B cell (primary cell): ENCODE measurements at regions not wholly inside any gene's neighbourhood (a gene's known extent, or its start where the extent isn't known, plus 50 kb on each side); places are given as distances from the start of the nearest gene placed in this dataset.

Experiments
- ATAC-seq: fragments of 200-7000 bp; cut with Tn5 transposase; one replicate; pipeline ENCODE4 v1.10.0; 2021; ENCODE audit warnings: low read depth, mild to moderate bottlenecking, moderate number of reproducible peaks, moderate library complexity
- CTCF ChIA-PET: fragments of 350-600 bp; sonication (Branson Sonifier 250); formaldehyde crosslinking; loops from one replicate; lab custom pipeline; 2021; ENCODE audit warnings: antibody characterized with exemption, inconsistent platforms; lab: Charles Lee
- POLR2A ChIA-PET: fragments of 350-600 bp; sonication (Branson Sonifier 250); formaldehyde crosslinking; loops from one replicate; lab custom pipeline; 2021; ENCODE audit warnings: antibody characterized with exemption; lab: Charles Lee
- DNase-seq: peaks from one replicate; pipeline ENCODE4 v3.0.0; 2013
- H2AFZ ChIP-seq: 2 replicates; pipeline ENCODE4 v1.6.1; 2012; ENCODE audit warnings: mild to moderate bottlenecking, low read depth, low read length; ENCODE audit not compliant: insufficient read depth, poor library complexity, severe bottlenecking
- H3K27ac ChIP-seq, 2 donors: 1 replicate in 1 of 2; 2 replicates in 1 of 2; pipeline ENCODE4 v1.5.1; 2012 to 2013; ENCODE audit warnings: low read length in 2 of 2, mild to moderate bottlenecking in 2 of 2, moderate library complexity in 1 of 2
- H3K27me3 ChIP-seq, 4 experiments: fragments of 200-600 bp in 1 of 4; sonication (generic) in 1 of 4; replicated peaks in 1 of 4; 1 replicate in 2 of 4; 2 replicates in 2 of 4; pipeline versions ENCODE4 v1.6.1 to v1.7.0; 2013 to 2016; ENCODE audit warnings: low read length in 3 of 4, mild to moderate bottlenecking in 2 of 4, mixed read lengths in 1 of 4, moderate library complexity in 1 of 4; ENCODE audit not compliant: insufficient read depth in 4 of 4, control insufficient read depth in 3 of 4; ENCODE audit errors: control extremely low read depth in 1 of 4
- H3K36me3 ChIP-seq, 2 experiments: replicated peaks in 1 of 2; 1 replicate in 1 of 2; 2 replicates in 1 of 2; pipeline versions ENCODE4 v1.6.1 to v1.7.1; 2013; ENCODE audit warnings: low read length in 1 of 2; ENCODE audit not compliant: insufficient read depth in 2 of 2, control insufficient read depth in 1 of 2; ENCODE audit errors: control extremely low read depth in 1 of 2, extremely low read depth in 1 of 2
- H3K4me1 ChIP-seq, 2 donors: fragments of 200-600 bp in 1 of 2; sonication (generic) in 1 of 2; 1 replicate in 1 of 2; 2 replicates in 1 of 2; pipeline versions ENCODE4 v1.5.1 to v1.6.1; 2013 to 2017; ENCODE audit warnings: low read length in 2 of 2; ENCODE audit not compliant: control insufficient read depth in 2 of 2, insufficient read depth in 2 of 2
- H3K4me2 ChIP-seq: replicated peaks from 2 replicates; pipeline ENCODE3; 2012; ENCODE audit warnings: mild to moderate bottlenecking, low read depth, low read length; ENCODE audit not compliant: poor library complexity, severe bottlenecking
- H3K4me3 ChIP-seq, 5 experiments: fragments of 200-600 bp in 1 of 5; sonication (generic) in 1 of 5; 1 replicate in 3 of 5; 2 replicates in 2 of 5; pipeline versions ENCODE4 v1.5.1 to v1.7.0; 2011 to 2016; ENCODE audit warnings: low read length in 4 of 5, mild to moderate bottlenecking in 4 of 5, low read depth in 2 of 5, control low read depth in 1 of 5, moderate library complexity in 1 of 5; ENCODE audit not compliant: insufficient read depth in 1 of 5; ENCODE audit errors: control extremely low read depth in 1 of 5, extremely low read depth in 1 of 5
- H3K79me2 ChIP-seq: fragments of 200-600 bp; sonication (generic); one replicate; pipeline ENCODE4 v1.6.0; 2016; ENCODE audit warnings: low read length; ENCODE audit not compliant: control insufficient read depth, insufficient read depth
- H3K9ac ChIP-seq: fragments of 200-600 bp; sonication (generic); 2 replicates; pipeline ENCODE4 v1.6.1; 2017; ENCODE audit warnings: mild to moderate bottlenecking, low read length, moderate library complexity
- H3K9me3 ChIP-seq, 3 donors: one replicate each; pipeline versions ENCODE4 v1.6.1 to v1.7.1; 2013; ENCODE audit warnings: low read length in 2 of 3; ENCODE audit not compliant: control insufficient read depth in 2 of 3, insufficient read depth in 1 of 3; ENCODE audit errors: control extremely low read depth in 1 of 3
- H4K20me1 ChIP-seq: 2 replicates; pipeline ENCODE4 v1.6.0; 2012; ENCODE audit warnings: mild to moderate bottlenecking, low read length; ENCODE audit not compliant: insufficient read depth, control insufficient read depth, poor library complexity, severe bottlenecking
- H3K27ac Mint-ChIP-seq: one replicate; pipeline ENCODE4 v1.8.0; 2021; ENCODE audit warnings: mixed read lengths
- H3K27me3 Mint-ChIP-seq: one replicate; pipeline ENCODE4 v1.8.0; 2021; ENCODE audit warnings: mixed read lengths
- H3K4me1 Mint-ChIP-seq: one replicate; pipeline ENCODE4 v1.8.0; 2021; ENCODE audit warnings: mixed read lengths
- H3K4me3 Mint-ChIP-seq: one replicate; pipeline ENCODE4 v1.8.0; 2021; ENCODE audit warnings: mixed read lengths
- H3K9me3 Mint-ChIP-seq: one replicate; pipeline ENCODE4 v1.8.0; 2022; ENCODE audit warnings: mixed read lengths; ENCODE audit not compliant: insufficient read depth
- EZH2 ChIP-seq: IDR thresholded peaks from 2 replicates; pipeline ENCODE4 v1.6.1; 2012; ENCODE audit warnings: borderline replicate concordance, low read depth, mild to moderate bottlenecking, moderate library complexity, low read length; ENCODE audit not compliant: insufficient read depth, poor library complexity, severe bottlenecking
- WGBS: methylation state at CpG from one replicate; pipeline ENCODE4 v1.1.5; 2013; ENCODE audit warnings: missing lambda C conversion rate; ENCODE audit not compliant: insufficient coverage; 5-methylcytosine and 5-hydroxymethylcytosine counted together
- intact Hi-C: fragments of 100-400 bp; cut with micrococcal nuclease; formaldehyde crosslinking; loops from one replicate; pipeline ENCODE4 v1.10.0; 2022
- TF ChIP-seq, protein P1 (sequence below): fragments of 200-600 bp; IDR thresholded peaks from one replicate; pipeline ENCODE4 v1.8.0; 2022; ENCODE audit warnings: antibody characterized with exemption, mild to moderate bottlenecking

DNA sequence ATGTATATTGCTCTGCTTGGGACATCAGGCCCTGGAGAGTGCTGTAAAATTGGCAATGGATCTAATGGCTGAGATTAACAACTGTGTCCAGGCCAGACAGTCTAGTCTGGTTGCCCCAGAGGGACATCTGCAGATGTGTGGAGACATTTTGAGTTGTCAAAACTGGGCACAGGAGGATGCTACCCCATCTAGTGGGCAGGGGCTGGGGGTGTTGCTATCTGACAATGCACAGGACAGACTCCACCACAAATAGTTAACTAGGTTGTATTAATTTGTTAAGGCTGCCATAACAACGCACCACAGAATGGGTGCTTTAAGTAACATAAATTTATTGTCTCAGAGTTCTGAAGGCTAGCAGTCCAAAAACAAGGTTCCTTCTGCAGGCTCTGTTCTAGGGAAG is 302.5 kb upstream of the AMIGO2 start:
- no peak overlapping the region for H3K9ac ChIP-seq
- POLR2A ChIA-PET: interaction anchor here (0.7 kb wide), 1 partner anchor 429 kb away, joined by 6 read pairs; no protein-coding TSS in a partner anchor
- peaks cover 0 to 4% (median 0%) of the 10 kb centered on the region in 3 donors for H3K9me3 ChIP-seq
- intact Hi-C loops: no loop called here
- no peak for DNase-seq
- no peak overlapping the region for H3K4me3 ChIP-seq
- H3K27ac ChIP-seq: no peak overlapping the region
- peaks cover 51% of the 10 kb centered on the region for H3K4me1 Mint-ChIP-seq
- TF ChIP-seq, protein P1, sequence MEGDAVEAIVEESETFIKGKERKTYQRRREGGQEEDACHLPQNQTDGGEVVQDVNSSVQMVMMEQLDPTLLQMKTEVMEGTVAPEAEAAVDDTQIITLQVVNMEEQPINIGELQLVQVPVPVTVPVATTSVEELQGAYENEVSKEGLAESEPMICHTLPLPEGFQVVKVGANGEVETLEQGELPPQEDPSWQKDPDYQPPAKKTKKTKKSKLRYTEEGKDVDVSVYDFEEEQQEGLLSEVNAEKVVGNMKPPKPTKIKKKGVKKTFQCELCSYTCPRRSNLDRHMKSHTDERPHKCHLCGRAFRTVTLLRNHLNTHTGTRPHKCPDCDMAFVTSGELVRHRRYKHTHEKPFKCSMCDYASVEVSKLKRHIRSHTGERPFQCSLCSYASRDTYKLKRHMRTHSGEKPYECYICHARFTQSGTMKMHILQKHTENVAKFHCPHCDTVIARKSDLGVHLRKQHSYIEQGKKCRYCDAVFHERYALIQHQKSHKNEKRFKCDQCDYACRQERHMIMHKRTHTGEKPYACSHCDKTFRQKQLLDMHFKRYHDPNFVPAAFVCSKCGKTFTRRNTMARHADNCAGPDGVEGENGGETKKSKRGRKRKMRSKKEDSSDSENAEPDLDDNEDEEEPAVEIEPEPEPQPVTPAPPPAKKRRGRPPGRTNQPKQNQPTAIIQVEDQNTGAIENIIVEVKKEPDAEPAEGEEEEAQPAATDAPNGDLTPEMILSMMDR: no peak
- TF ChIP-seq EZH2: no peak
- H3K4me2 ChIP-seq: no peak overlapping the region
- H3K27me3 Mint-ChIP-seq: no peaks in the 10 kb centered on the region
- CTCF ChIA-PET: interaction anchor here (6.1 kb wide), 1 partner anchor 13 kb away, joined by 49 read pairs; no protein-coding TSS in a partner anchor
- H3K36me3 ChIP-seq: no peaks in the 10 kb centered on the region
- H3K4me3 Mint-ChIP-seq: no peak overlapping the region
- H2AFZ ChIP-seq: no peak overlapping the region
- WGBS: no CpG with 5 or more reads among the region's 1 CpG
- no peaks in the 10 kb centered on the region for H3K79me2 ChIP-seq
- no peak for ATAC-seq
- no peaks in the 10 kb centered on the region for H4K20me1 ChIP-seq
- H3K27me3 ChIP-seq: no peaks in the 10 kb centered on the region
- H3K9me3 Mint-ChIP-seq: peaks cover 4% of the 10 kb centered on the region
- H3K27ac Mint-ChIP-seq: no peak overlapping the region
- peaks cover 23 to 30% of the 10 kb centered on the region in 2 donors for H3K4me1 ChIP-seq

DNA sequence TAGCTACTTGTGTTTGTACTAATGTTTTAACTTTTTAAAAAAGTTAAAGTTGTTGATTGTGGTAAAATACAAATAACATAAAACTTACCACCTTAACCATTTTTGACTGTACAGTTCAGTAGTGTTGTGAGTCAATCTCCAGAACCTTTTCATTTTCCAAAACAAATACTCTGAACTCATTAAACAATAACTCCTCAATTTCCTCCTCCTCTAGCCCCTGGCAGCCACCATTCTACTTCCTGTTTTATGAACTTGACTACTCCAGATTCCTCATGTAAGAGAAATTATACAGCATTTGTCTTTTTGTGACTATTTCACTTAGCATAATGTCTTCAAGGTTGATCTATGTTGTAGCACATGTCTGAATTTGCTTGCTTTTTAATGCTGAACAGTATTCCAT is 299.1 kb upstream of the AMIGO2 start:
- no peaks in the 10 kb centered on the region for H3K27me3 Mint-ChIP-seq
- Histone ChIP-seq H3K9me3 (peaks cover 0 to 4% (median 0%) of the 10 kb centered on the region in 3 donors), H3K79me2 (no peaks in the 10 kb centered on the region), H3K9ac (no peak overlapping the region), H3K27ac (no peak overlapping the region), H2AFZ (no peak overlapping the region), H3K4me3 (no peak overlapping the region), H3K36me3 (no peaks in the 10 kb centered on the region), H4K20me1 (no peaks in the 10 kb centered on the region), H3K27me3 (no peaks in the 10 kb centered on the region), H3K4me2 (no peak overlapping the region), H3K4me1 (peaks cover 21 to 29% of the 10 kb centered on the region in 2 donors)
- no peak for TF ChIP-seq EZH2
- TF ChIP-seq, protein P1: no peak
- H3K4me1 Mint-ChIP-seq: peaks cover 36% of the 10 kb centered on the region
- ChIA-PET POLR2A (no interaction called here), CTCF (no interaction called here)
- H3K4me3 Mint-ChIP-seq: no peak overlapping the region
- DNase-seq (peak; percentile 28), ATAC-seq (no peak)
- intact Hi-C loops: no loop called here
- H3K9me3 Mint-ChIP-seq: peaks cover 13% of the 10 kb centered on the region
- peak overlapping the region; percentile 34 for H3K27ac Mint-ChIP-seq
